HG03196 (cell line): ENCODE measurements at regions not wholly inside any gene's neighbourhood (a gene's known extent, or its start where the extent isn't known, plus 50 kb on each side); places are given as distances from the start of the nearest gene placed in this dataset.

Experiments used
- ATAC-seq: cut with Tn5 transposase; IDR thresholded peaks from one replicate; pipeline ENCODE4 v1.9.1; 2021; ENCODE audit not compliant: unreplicated experiment

DNA sequence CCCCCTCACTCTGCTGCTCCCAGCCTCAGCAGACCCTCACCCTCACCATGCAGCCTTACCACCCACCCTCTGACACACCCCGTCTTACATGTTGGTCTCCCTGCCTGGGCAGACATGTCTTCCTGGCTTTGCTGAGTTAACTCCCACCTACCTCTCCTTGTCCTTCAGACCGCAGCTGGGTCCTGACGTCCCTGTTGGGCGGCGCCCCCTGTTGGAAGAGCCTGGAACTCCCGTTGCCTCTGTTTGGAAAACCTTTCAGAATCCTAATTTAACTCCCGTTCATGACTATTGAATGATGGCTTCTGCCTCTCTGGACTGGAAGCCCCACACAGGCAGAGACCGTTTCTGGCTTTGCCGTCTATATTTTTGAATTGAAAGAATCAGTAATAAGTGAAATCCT lies 245.1 kb downstream of the MYLK4 start:
- no peak for ATAC-seq

DNA sequence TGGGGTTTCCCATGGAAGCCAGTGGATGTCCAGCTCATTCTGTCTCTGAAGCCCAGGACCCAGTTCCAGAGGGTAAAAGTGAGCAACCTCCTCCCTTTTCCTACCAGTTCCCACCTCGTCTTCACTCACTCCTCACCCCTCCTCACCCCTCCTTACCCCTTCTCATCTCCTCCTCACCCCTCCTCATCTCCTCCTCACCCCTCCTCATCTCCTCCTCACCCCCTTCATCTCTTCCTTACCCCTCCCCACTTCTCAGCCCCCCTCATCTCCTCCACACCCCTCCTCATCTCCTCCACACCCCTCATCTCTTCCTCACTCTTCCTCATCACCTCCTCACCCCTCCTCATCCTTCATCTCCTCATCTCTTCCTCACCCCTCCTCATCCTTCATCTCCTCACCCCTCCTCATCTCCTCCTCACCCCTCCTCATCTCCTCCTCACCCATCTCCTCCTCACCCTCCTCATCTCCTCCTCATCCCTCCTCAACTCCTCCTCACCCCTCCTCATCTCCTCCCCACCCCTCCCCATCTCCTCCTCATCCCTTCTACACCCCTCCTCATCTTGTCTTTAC lies 246.1 kb downstream of the MYLK4 start:
- no peak for ATAC-seq

DNA sequence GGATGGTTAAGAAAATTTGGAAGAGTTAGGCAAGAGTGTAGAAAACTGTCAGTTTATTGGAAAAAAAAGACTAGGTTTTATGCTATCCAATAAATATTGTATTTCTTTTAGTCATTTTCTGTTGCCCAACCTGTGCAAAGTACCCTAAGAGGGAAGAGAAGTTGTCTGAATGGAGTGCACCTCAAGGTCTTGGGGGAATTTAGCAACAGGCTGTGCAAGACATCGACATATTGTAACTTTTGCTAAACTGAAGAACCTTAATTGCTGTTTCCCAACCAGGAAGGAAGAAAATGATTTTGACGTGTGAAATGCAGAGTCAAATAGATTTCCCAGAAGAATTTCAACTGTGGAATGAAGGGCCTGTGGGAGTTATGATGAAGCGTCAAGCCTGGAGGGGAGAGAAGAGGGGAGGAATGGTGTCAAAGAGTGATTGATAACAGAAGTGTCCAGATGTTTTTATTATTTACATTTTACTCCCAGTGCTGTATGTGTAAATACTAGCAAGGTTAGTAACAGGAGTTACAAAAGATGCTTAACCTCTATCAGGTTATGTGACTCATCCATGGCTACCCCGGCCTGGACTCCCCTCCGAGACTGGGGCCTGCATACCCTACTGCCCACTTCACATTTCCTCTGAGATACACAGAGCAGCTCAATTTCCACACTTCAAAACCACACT lies 246.8 kb downstream of the MYLK4 start:
- ATAC-seq, result no peak

DNA sequence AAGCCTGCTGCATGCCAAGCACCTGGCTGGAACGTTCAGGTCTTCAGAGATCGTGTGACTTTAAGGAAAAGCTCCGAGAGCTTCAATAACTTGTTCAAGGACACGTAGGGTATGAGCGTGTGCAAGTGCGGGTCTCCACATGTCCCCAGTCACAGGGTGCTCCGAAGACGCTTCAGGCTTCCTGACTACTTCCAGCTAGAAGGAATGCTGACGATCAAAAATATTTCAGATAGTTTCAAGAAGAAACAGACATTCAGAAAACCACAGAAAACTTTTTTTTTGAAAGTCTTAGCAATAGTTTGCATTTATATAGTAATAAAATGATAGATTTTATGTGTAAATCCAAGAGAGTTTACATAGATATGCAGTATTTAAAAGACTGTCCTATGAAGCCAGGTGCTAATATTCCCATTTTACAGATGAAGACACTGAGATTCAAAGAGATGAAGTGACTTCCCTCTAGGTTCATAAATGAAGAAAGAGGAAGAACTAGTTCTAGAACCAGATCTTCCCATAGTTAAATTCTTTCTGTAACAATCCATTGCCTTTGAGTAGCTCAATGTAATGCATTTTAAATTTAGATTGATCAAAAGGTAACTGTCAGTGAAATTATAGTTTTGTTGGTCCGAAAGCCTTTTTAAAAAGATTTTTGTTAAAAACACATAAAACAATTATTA lies 247.6 kb downstream of the MYLK4 start:
- no peak for ATAC-seq

DNA sequence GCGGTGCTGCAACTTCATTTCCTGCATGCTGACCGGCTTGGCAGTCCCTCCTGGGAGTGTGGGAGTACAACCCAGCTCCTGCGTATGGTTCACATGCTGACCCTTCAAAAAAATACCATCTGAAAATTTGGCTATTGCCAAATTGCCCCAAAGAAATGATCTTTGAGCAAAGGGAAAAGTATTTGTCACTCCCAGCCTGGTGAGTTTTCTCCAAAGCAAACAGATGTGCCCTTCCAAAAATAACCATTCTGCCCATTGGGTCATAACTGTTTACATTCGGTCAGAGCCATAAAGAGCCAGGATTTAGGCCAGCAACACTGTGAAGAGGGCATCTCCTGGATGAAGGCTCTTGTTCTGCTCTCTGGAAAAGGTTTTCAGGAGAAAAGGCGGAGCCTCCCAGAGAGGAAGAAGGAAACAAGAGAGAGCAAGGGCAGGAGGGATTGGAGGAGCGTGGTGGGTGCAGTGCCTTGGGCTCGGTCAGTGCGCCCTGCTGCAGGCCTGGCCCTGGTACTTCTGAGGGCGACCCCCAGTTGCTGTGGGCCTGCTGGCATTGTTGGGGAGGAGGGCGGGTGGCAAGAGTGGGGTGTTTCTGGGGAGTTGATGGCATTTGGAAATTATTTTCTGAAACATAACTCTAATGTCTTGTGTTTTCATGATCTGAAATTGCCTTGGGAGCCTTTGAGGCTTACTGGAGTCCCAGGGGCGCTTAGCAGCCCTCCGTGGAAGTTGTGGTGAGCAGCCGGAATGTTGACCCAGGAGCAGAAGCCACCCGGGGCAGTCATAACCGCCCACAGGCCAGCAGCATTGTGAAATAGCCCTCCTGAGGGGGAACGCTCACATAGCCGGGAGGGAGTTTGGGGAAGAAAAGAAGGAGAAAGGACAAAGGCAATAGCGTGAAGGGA lies 248.4 kb downstream of the MYLK4 start:
- ATAC-seq, result no peak

DNA sequence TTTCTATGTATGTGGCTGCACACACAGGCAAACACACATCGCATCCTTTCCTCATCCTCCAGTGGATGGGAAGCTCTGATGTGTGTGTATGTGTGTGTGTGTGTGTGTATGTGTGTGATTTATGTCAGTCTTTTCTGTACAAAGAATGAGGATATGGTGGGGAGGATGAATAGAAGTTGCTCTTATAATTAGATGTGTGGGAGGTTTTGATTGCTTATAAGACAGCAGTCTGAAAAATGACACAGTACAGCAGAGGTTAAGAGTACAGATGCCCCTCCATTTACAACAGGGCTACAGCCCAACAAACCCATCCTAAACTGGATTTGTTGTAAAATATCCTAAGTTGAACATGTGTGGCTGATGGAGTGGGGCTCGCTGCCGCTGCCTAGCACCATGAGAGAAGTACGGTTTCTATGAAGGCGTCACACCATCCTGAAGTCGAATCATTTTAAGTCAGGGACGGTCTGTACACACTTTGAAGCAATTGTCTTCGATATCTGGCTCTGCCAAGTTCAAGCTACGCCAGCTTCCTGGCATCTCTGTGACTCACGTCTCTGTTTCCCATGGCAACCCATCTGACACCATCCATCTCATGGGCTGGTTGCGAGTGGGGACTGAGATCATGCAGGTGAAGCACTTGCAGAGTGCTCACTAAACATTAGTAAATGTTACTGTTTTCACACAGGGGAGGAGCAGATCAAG lies 252.6 kb downstream of the MYLK4 start:
- no peak for ATAC-seq

DNA sequence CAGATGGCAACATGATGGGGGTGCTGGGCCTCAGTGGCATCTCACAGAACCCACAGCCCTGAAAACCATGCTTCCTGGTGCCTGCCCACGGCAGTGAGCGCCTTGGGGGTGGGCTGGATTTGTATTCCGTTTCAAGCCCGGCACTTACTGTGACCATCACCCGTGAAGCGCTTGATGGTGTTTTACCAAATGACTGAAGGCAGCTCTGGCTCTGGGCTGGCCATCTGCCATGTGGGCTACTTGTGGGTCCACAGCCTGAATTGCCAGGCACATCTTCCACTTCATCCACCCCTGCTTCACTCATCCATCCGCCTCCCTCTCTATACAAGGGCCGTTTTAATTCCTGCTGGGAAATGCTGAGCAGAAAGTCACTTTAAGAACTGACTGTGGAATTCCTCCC lies 250.9 kb upstream of the GMDS start:
- no peak for ATAC-seq

DNA sequence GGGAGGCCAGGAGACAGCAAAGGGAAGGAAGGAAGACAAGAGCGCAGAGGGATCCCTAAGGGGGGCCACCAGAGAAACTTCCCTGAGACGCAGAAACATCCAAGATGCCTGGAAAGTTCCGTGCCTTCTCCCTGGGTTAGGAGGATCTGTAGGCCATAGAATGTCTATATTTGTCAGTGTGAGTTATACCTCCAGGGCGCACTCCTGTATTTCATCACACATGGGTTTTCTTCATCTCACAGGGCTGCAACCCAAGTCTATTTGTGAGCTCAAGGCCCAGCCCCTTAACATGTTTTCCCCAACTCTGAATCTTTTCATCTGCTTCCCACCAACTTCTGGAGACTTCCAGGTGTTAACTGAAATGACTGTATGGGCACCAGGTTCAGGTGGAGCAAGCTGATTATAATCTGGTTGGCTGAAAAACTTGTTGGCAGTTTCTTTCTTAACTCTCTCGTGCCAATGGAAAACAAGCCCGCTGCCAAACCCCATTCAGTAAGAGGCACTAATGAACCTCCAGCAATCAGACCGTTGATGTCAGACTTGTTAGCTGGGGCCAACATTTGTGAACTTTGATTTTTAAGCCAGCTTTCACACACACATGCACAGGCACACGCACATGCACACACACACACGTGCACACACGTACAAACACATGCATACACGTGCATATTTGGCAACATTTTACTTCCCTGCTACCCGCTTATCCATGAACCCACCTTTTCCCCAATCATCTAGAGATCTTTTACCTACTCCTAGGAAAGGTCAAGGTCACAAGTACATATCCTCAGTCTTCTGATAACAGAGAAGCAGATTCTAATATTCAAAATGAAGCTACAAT lies 247.5 kb upstream of the GMDS start:
- ATAC-seq, result no peak

DNA sequence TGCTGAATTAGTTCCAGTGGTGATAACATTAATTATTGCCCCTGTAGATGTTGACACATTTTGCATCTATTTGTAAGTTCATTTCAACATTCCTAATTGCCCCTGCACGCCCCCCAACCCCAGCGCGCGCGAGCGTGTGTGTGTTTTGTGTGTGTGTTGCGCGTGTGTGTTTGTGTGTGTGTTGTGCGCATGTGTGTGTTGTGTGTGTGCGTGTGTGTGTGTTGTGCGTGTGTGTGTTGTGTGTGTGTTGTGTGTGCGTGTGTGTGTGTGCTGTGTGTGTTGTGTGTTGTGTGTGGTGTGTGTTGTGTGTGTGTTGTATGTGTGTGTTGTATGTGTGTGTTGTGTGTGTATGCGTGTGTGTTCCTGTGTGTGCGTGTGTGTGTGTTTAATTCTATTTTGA lies 245.7 kb upstream of the GMDS start:
- no peak for ATAC-seq

DNA sequence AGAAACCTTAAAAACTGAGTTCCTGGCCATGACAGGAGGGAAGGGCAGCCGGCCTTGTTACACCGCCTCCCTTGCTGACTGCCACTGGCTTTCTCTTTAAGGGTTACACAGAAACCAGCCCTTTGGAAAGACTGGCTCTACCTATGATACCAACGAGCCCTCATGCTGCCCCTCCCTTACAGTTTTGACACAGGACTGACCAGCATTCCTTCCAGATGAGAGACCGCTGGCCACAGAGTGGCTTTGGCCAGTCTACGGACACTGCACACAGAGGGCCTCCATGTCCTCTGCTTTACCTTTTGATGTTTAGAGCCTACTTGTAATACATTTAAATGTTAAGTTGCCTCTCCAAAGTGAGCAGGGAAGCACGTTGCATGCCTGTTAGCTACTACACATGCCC lies 243.2 kb upstream of the GMDS start:
- no peak for ATAC-seq

DNA sequence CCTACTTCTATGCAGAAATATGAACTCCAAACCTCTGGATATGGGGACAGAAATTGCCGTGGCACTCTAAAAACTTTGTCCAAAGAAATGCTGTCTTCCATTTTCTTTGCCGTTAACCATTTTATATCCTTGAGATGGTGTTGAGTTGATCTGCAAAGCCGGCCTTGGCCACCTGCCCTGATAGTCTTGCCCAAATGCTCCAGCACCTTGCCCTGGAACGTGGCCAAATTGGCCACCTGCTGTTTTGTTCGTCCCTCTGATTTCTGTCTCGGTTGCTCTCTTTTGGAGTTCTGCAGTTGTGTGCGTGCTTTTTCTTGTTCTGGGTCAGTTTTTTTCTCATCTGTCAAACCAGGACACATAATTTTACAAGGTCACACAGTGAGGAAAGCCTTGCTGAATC lies 239.7 kb upstream of the GMDS start:
- no peak for ATAC-seq

DNA sequence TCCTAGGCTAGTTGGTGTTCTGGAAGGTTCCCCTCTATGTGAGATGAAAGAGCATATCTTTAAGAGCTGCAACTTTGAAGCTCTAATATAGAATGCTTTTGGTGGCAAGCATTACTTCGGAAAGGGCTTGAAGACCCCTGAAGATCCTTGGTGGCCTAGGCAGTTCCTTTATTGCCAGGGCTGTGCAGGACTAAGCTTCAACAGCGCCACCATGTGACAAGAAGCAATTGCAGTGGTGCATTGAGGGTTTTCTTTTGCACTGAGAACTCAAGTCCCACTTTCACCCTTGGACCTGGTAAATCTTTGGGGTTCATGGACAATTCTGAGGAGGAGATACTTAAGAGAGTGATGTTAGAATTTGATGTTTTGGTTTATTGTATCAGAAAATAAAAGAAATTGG lies 237.4 kb upstream of the GMDS start:
- ATAC-seq, result no peak

DNA sequence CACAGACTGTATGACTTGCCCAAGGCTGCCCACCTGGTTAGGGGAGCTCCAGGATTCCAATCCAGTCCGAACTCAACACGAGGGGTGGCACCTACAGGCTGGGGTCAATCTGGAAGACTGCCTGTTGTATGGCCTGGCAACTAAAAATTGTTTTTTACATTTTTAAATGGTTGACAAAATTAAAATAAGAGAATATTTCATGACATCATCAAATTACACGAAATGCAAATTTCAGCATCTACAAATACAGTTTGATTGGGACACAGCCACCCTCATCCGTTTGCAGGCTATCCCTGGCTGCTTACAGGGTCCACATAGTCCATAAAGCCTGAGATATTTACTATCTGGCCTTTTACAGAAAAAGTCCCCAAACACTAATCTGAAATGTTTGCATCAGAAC lies 235.9 kb upstream of the GMDS start:
- ATAC-seq, result no peak

DNA sequence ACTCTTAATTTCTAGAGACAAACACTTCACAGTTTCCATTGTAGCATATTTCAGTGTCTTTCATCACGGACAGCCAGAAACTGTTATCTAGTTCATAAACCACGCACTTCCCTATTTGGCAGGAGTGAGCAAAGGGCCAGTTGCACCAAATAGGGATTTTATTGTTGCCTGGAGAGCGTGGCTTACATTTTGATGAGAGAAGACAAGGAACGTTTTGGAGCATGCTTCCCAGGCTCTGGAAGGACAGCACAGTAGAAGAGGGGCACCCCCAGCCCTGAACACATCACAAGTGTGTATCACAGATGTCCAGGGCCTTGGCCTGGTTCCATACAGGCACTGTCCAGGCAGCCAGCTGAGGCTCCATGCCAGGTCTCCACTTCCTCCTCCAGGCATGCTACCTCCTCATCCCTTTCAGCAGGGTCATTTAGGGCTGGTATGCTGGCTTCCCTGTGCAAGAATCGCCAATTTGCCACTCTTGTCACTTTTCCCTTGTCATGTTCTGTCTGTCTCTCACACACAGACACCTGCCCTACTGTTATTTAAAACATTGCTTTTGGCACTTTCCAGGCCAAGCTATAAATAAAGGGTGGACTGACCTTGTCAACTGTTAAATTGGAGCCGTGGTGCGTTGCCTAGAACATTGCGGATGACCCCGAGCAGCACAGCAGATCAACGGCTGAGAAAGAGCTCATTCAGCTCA lies 235.0 kb upstream of the GMDS start:
- ATAC-seq, result no peak

DNA sequence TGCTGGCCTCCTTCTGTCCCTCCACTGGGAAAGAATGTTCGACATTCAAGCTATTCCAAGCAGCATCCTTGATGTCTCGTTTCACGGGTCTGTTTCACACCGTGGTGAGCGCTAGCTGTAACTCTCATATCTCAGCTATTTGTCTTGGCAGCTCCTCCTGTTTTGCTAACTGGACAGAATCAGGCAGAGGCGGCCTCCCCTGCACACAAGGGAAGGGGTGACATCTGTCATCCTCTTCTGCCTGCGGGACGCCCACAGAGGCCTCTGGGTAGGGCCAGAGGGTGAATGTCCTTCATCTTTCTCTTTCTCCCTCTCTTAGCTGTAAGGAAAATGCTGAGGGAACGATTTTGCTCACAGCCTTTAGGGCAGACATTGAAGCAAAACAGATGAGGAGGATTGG lies 232.8 kb upstream of the GMDS start:
- no peak for ATAC-seq

DNA sequence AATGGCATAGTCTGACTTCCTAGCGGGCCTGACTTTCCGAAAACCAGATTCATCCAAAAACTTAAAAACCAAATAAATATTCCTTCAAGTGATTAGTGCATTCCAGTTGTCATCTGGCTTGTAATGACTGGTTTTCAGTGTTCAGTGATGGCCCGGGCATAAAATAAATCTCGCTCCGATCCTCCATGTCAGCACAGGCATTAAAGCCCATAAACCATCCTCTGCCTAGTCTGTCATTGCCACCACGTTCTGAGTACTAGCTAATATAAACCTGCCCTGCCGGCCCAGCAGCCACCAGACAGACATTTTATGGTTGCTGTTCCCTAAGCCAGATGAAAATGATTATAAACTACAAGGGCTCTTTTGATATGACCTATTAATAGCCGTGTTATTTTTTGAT lies 232.3 kb upstream of the GMDS start:
- ATAC-seq, result no peak

DNA sequence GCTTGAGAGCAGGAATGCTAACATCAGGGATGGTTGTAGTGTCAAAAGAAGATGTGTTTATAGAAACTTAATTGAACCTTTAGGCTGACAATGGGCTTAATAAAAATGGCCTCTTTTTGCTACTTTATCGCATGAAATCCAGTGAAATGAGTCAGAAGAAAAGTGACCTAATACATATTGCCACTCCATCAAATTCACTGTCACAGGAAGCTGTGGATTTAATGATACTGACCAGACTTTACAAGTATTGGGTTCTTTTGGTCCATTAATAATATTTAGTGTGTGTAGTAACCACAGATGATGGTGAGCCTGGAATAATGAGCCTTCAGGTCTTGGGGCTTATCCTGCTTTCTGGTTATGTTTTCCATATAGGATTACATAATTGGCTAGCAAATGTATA lies 231.8 kb upstream of the GMDS start:
- ATAC-seq, result no peak

DNA sequence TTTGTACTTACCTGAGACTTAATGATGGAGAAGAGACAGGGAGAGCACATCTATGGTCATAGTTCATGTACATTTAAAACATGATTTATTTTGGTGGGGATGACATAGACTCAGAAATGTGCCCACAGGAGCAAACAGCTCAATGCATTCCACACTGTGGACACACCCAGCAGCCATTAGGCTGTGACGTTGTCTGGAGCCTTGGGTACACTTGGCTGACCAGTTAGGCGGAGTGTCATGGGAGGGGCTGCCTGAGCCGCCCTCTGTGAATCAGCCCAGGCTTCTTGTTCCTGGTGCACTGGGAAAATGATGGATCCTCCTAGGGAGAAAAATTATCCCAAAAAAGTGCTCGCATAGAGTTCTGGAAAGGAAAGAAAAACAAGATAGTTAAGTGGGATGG lies 231.0 kb upstream of the GMDS start:
- no peak for ATAC-seq

DNA sequence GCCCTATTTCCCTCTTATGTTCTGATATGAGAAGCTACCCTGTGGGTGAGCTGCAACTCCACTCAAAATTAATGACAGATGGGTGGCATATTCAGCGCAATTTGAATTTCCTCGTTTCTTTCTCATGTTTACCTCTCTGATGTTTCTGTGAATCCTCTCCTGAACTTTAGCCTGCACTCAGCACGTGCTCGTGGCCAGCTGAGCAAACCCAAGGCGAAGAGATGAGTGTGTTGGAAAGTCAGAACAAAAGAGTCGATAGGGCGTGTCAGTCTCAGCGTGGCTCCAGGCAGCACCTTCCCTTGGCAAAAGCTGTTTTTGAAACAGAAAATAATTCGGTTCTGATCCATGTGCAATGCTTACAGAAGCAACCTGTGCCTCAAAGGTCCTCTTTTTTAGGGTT lies 226.1 kb upstream of the GMDS start:
- ATAC-seq, result no peak

DNA sequence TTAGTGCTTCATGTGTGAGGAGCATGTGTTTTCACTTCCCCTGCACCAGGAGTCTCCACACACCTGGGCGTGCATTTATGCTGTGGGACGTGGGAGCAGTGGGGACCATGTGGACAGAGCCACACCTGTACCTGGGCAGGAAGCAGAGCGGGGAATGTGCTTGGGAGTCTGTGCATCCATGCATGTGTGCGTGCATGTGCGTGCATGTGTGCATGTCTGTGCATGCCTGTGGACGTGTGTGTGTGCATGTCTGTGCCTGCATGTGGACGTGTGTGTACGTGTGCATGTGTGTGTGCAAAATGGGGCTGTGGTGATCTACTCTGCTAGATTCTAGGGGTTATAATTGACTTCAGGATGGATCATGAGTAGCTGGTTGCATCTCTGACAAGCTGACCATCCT lies 224.0 kb upstream of the GMDS start:
- no peak for ATAC-seq
